HK-2 (cell line): ENCODE measurements at regions not wholly inside any gene's neighbourhood (a gene's known extent, or its start where the extent isn't known, plus 50 kb on each side); places are given as distances from the start of the nearest gene placed in this dataset.
"Not testable (repeated sequence)": the region's sequence is repeated elsewhere in the genome, so short reads cannot be mapped to it uniquely, and the experiment has no call there.

Experiments used
- DNase-seq: peaks from one replicate; pipeline ENCODE4 v3.0.0-alpha.2; 2018; ENCODE audit not compliant: unreplicated experiment

- DNase-seq, result no peak
Observed at GRCh38 chr1:209109001-209109785, 474.3 kb upstream of the CAMK1G start.

GRCh38 chr1:209113521-209113920 is 470.0 kb upstream of the CAMK1G start:
- no peak for DNase-seq

- DNase-seq, result no peak
Observed at GRCh38 chr1:209116705-209117104, 466.8 kb upstream of the CAMK1G start.

- DNase-seq, result no peak
Observed at GRCh38 chr1:209123601-209124000, 459.9 kb upstream of the CAMK1G start.

- DNase-seq, result not testable (repeated sequence)
Observed at GRCh38 chr1:209129091-209129490, 454.4 kb upstream of the CAMK1G start.

- no peak for DNase-seq
Observed at GRCh38 chr1:209130886-209131285, 452.6 kb upstream of the CAMK1G start.

- no peak for DNase-seq
Observed at GRCh38 chr1:209132736-209133467, 450.6 kb upstream of the CAMK1G start.

- no peak for DNase-seq
Observed at GRCh38 chr1:209134001-209134400, 449.5 kb upstream of the CAMK1G start.

GRCh38 chr1:209143916-209144315 is 439.6 kb upstream of the CAMK1G start:
- DNase-seq, result no peak

- DNase-seq, result peak; percentile 19
Observed at GRCh38 chr1:209150114-209150513, 433.4 kb upstream of the CAMK1G start.

- no peak for DNase-seq
Observed at GRCh38 chr1:209153411-209153810, 430.1 kb upstream of the CAMK1G start.

- no peak for DNase-seq
Observed at GRCh38 chr1:209154912-209155311, 428.6 kb upstream of the CAMK1G start.

- DNase-seq, result peak; percentile 41
Observed at GRCh38 chr1:209155546-209155945, 428.0 kb upstream of the CAMK1G start.

- no peak for DNase-seq
Observed at GRCh38 chr1:209156991-209157390, 426.5 kb upstream of the CAMK1G start.

GRCh38 chr1:209157546-209158249 is 425.8 kb upstream of the CAMK1G start:
- DNase-seq, result no peak

GRCh38 chr1:209158851-209159250 is 424.7 kb upstream of the CAMK1G start:
- no peak for DNase-seq

GRCh38 chr1:209160230-209160629 is 423.3 kb upstream of the CAMK1G start:
- DNase-seq, result no peak

- no peak for DNase-seq
Observed at GRCh38 chr1:209162651-209163050, 420.9 kb upstream of the CAMK1G start.

- no peak for DNase-seq
Observed at GRCh38 chr1:209168204-209168603, 415.3 kb upstream of the CAMK1G start.

GRCh38 chr1:209171151-209171550 is 412.4 kb upstream of the CAMK1G start:
- DNase-seq, result no peak

- no peak for DNase-seq
Observed at GRCh38 chr1:209172286-209172685, 411.2 kb upstream of the CAMK1G start.

- DNase-seq, result not testable (repeated sequence)
Observed at GRCh38 chr1:209172792-209173542, 410.5 kb upstream of the CAMK1G start.
